ENCODE measurements at regions not wholly inside any gene's neighbourhood (a gene's known extent, or its start where the extent isn't known, plus 50 kb on each side); places are given as distances from the start of the nearest gene placed in this dataset.

- no peak overlapping the region for H2AFZ ChIP-seq (ENCODE audit: insufficient read depth, low read depth, low read length, poor library complexity, severe bottlenecking)
- Mint-ChIP-seq H3K27ac (no peak overlapping the region), H3K27me3 (no peaks in the 10 kb centered on the region), H3K4me3 (no peak overlapping the region), H3K9me3 (ENCODE audit: insufficient read depth) (no peaks in the 10 kb centered on the region), H3K4me1 (no peaks in the 10 kb centered on the region)
- intact Hi-C loops (cut with micrococcal nuclease): no loop called here
- TF ChIP-seq CTCF (IDR thresholded peaks at IDR 0.05) (no peak), EZH2 (IDR thresholded peaks at IDR 0.05; ENCODE audit: borderline replicate concordance, insufficient read depth, low read depth, low read length, poor library complexity, severe bottlenecking) (no peak)
- no peak for DNase-seq
- H4K20me1 ChIP-seq (ENCODE audit: control insufficient read depth, insufficient read depth, low read length, poor library complexity, severe bottlenecking): no peaks in the 10 kb centered on the region
- no peak overlapping the region for H3K4me2 ChIP-seq (replicated peaks; ENCODE audit: low read depth, low read length, poor library complexity, severe bottlenecking)
- no peaks in the 10 kb centered on the region for H3K4me1 ChIP-seq (ENCODE audit: control insufficient read depth in 2 of 2, insufficient read depth in 2 of 2, low read length in 2 of 2)
- H3K9me3 ChIP-seq (ENCODE audit: control extremely low read depth in 1 of 3, control insufficient read depth in 2 of 3, insufficient read depth in 1 of 3, low read length in 2 of 3): no peaks in the 10 kb centered on the region
- no peak for ATAC-seq (ENCODE audit: low read depth)
- ChIA-PET CTCF (no interaction called here), POLR2A (no interaction called here)
- WGBS (ENCODE audit: insufficient coverage): 93% methylated on average over 2 of the region's 6 CpGs
- no peak overlapping the region for H3K27ac ChIP-seq (ENCODE audit: low read length in 2 of 2)
- no peaks in the 10 kb centered on the region for H3K27me3 ChIP-seq (replicated peaks in 1 of 4; ENCODE audit: control extremely low read depth in 1 of 4, control insufficient read depth in 3 of 4, insufficient read depth in 4 of 4, low read length in 3 of 4)
- no peak overlapping the region for H3K4me3 ChIP-seq (ENCODE audit: control extremely low read depth in 1 of 5, extremely low read depth in 1 of 5, insufficient read depth in 1 of 5, low read depth in 2 of 5, low read length in 4 of 5)
- no peaks in the 10 kb centered on the region for H3K36me3 ChIP-seq (replicated peaks in 1 of 2; ENCODE audit: control extremely low read depth in 1 of 2, control insufficient read depth in 1 of 2, extremely low read depth in 1 of 2, insufficient read depth in 2 of 2, low read length in 1 of 2)
- no peak overlapping the region for H3K9ac ChIP-seq (ENCODE audit: low read length)
- H3K79me2 ChIP-seq (ENCODE audit: control insufficient read depth, insufficient read depth, low read length): no peaks in the 10 kb centered on the region
These were observed 191.7 kb downstream of the AKR1D1 start for GRCh38 chr7:138267934-138268333.

- H3K4me3 Mint-ChIP-seq: no peak overlapping the region
- H4K20me1 ChIP-seq (ENCODE audit: control insufficient read depth, insufficient read depth, low read length, poor library complexity, severe bottlenecking): no peaks in the 10 kb centered on the region
- H3K36me3 ChIP-seq (replicated peaks in 1 of 2; ENCODE audit: control extremely low read depth in 1 of 2, control insufficient read depth in 1 of 2, extremely low read depth in 1 of 2, insufficient read depth in 2 of 2, low read length in 1 of 2): no peaks in the 10 kb centered on the region
- peaks cover 2% of the 10 kb centered on the region for H3K9me3 Mint-ChIP-seq (ENCODE audit: insufficient read depth)
- no peaks in the 10 kb centered on the region for H3K27me3 Mint-ChIP-seq
- ChIA-PET POLR2A (no interaction called here), CTCF (no interaction called here)
- TF ChIP-seq EZH2 (IDR thresholded peaks at IDR 0.05; ENCODE audit: borderline replicate concordance, insufficient read depth, low read depth, low read length, poor library complexity, severe bottlenecking) (no peak), CTCF (IDR thresholded peaks at IDR 0.05) (no peak)
- ATAC-seq (ENCODE audit: low read depth) (no peak), DNase-seq (no peak)
- H3K4me2 ChIP-seq (replicated peaks; ENCODE audit: low read depth, low read length, poor library complexity, severe bottlenecking): no peak overlapping the region
- H3K9me3 ChIP-seq (ENCODE audit: control extremely low read depth in 1 of 3, control insufficient read depth in 2 of 3, insufficient read depth in 1 of 3, low read length in 2 of 3): no peaks in the 10 kb centered on the region
- H3K4me3 ChIP-seq (ENCODE audit: control extremely low read depth in 1 of 5, extremely low read depth in 1 of 5, insufficient read depth in 1 of 5, low read depth in 2 of 5, low read length in 4 of 5): no peak overlapping the region
- H3K4me1 ChIP-seq (ENCODE audit: control insufficient read depth in 2 of 2, insufficient read depth in 2 of 2, low read length in 2 of 2): no peaks in the 10 kb centered on the region
- no peaks in the 10 kb centered on the region for H3K79me2 ChIP-seq (ENCODE audit: control insufficient read depth, insufficient read depth, low read length)
- no peak overlapping the region for H3K27ac ChIP-seq (ENCODE audit: low read length in 2 of 2)
- intact Hi-C loops (cut with micrococcal nuclease): no loop called here
- H3K27ac Mint-ChIP-seq: no peak overlapping the region
- no peak overlapping the region for H2AFZ ChIP-seq (ENCODE audit: insufficient read depth, low read depth, low read length, poor library complexity, severe bottlenecking)
- H3K4me1 Mint-ChIP-seq: no peaks in the 10 kb centered on the region
- no peaks in the 10 kb centered on the region for H3K27me3 ChIP-seq (replicated peaks in 1 of 4; ENCODE audit: control extremely low read depth in 1 of 4, control insufficient read depth in 3 of 4, insufficient read depth in 4 of 4, low read length in 3 of 4)
- H3K9ac ChIP-seq (ENCODE audit: low read length): no peak overlapping the region
These were observed 183.2 kb upstream of the TRIM24 start for GRCh38 chr7:138276891-138277290.
